B cell (primary cell): ENCODE measurements at regions not wholly inside any gene's neighbourhood (a gene's known extent, or its start where the extent isn't known, plus 50 kb on each side); places are given as distances from the start of the nearest gene placed in this dataset.

Source experiments
- CTCF ChIP-seq: fragments of 200-600 bp; IDR thresholded peaks from one replicate; pipeline ENCODE4 v1.8.0; 2022; ENCODE audit warnings: antibody characterized with exemption, mild to moderate bottlenecking
- EZH2 ChIP-seq: IDR thresholded peaks from 2 replicates; pipeline ENCODE4 v1.6.1; 2012; ENCODE audit warnings: borderline replicate concordance, low read depth, mild to moderate bottlenecking, moderate library complexity, low read length; ENCODE audit not compliant: insufficient read depth, poor library complexity, severe bottlenecking

GRCh38 chr1:188660572-188660971, 1817.1 kb downstream of the BRINP3 start:
- TF ChIP-seq CTCF (no peak), EZH2 (no peak)
